Fibroblast of the aortic adventitia (primary cell): ENCODE measurements at regions not wholly inside any gene's neighbourhood (a gene's known extent, or its start where the extent isn't known, plus 50 kb on each side); places are given as distances from the start of the nearest gene placed in this dataset.

Source experiments
- DNase-seq: peaks from one replicate; pipeline ENCODE4 v3.0.0-alpha.2; 2010; ENCODE audit warnings: low read depth
- H3K4me3 ChIP-seq: 2 replicates; pipeline ENCODE4 v1.5.1; 2011; ENCODE audit warnings: low read depth, mild to moderate bottlenecking, control low read depth, low read length, moderate library complexity
- CTCF ChIP-seq: IDR thresholded peaks from 2 replicates; pipeline ENCODE4 v1.5.1; 2011; ENCODE audit warnings: mild to moderate bottlenecking, low read length, control low read depth, inconsistent platforms; ENCODE audit not compliant: insufficient read depth

- H3K4me3 ChIP-seq = no peak overlapping the region
- no peak for TF ChIP-seq CTCF
- no peak for DNase-seq
Observed at GRCh38 chr12:58086930-58087329, 145.6 kb downstream of the ATP23 start.

GRCh38 chr12:58087423-58088127 lies 146.2 kb downstream of the ATP23 start:
- TF ChIP-seq CTCF = no peak
- DNase-seq = no peak
- H3K4me3 ChIP-seq = no peak overlapping the region

GRCh38 chr12:58089588-58089987 lies 148.2 kb downstream of the ATP23 start:
- no peak overlapping the region for H3K4me3 ChIP-seq
- no peak for DNase-seq
- TF ChIP-seq CTCF = no peak

- no peak overlapping the region for H3K4me3 ChIP-seq
- no peak for TF ChIP-seq CTCF
- DNase-seq = no peak
Observed at GRCh38 chr12:58090685-58091084, 149.3 kb downstream of the ATP23 start.

GRCh38 chr12:58095002-58095401 lies 153.6 kb downstream of the ATP23 start:
- DNase-seq = no peak
- H3K4me3 ChIP-seq = no peak overlapping the region
- TF ChIP-seq CTCF = no peak

- H3K4me3 ChIP-seq = no peak overlapping the region
- DNase-seq = no peak
Observed at GRCh38 chr12:58097741-58098140, 156.4 kb downstream of the ATP23 start.

More at GRCh38 chr12:58097741-58098140, 156.4 kb downstream of the ATP23 start:
- no peak for TF ChIP-seq CTCF
